A549 (cell line): ENCODE measurements at regions not wholly inside any gene's neighbourhood (a gene's known extent, or its start where the extent isn't known, plus 50 kb on each side); places are given as distances from the start of the nearest gene placed in this dataset.

Experiments
- ATAC-seq, 2 experiments: fragments of 200-7000 bp in 1 of 2; fragments of >200 bp in 1 of 2; cut with Nextera tagmentation in 1 of 2; cut with Tn5 transposase in 1 of 2; 3 replicates each; pipeline versions ENCODE4 v1.8.0 to v1.9.1; 2018 to 2020; ENCODE audit warnings: mild to moderate bottlenecking in 1 of 2, moderate library complexity in 1 of 2
- CTCF ChIA-PET: fragments of 300-600 bp; sonication (Branson Sonifier 250); formaldehyde crosslinking; extraction: SDS; loops from one replicate; lab custom pipeline; 2021; ENCODE audit warnings: antibody characterized with exemption, inconsistent platforms; lab: Yijun Ruan, JAX
- POLR2A ChIA-PET: fragments of 350-600 bp; formaldehyde crosslinking; extraction: SDS; loops from one replicate; lab custom pipeline; 2021; ENCODE audit warnings: antibody characterized with exemption, inconsistent platforms; lab: Yijun Ruan, JAX
- DNase-seq, 2 experiments: peaks; one replicate each; pipeline versions ENCODE4 v3.0.0 to v3.0.0-alpha.2; 2011 to 2016; ENCODE audit warnings: low read depth in 1 of 2, low spot score in 1 of 2
- FAIRE-seq: peaks from 2 replicates; lab custom pipeline; 2011; peaks lifted over from hg19 to GRCh38; lab: Jason Lieb, UNC
- H3K27ac ChIP-seq, 2 experiments: fragments of >200 bp; sonication (Bioruptor Twin); formaldehyde crosslinking; 3 replicates each; pipeline ENCODE4 v1.5.1; 2016 to 2017
- H3K4me1 ChIP-seq: fragments of >200 bp; sonication (Bioruptor Twin); formaldehyde crosslinking; 3 replicates; pipeline ENCODE4 v1.6.1; 2016
- H3K4me2 ChIP-seq: fragments of >200 bp; sonication (Bioruptor Twin); formaldehyde crosslinking; 3 replicates; pipeline ENCODE4 v1.6.1; 2016
- H3K4me3 ChIP-seq: fragments of >200 bp; sonication (Bioruptor Twin); formaldehyde crosslinking; 3 replicates; pipeline ENCODE4 v1.5.1; 2016
- H3K9me3 ChIP-seq: fragments of >200 bp; sonication (Bioruptor Twin); formaldehyde crosslinking; 3 replicates; pipeline ENCODE4 v1.6.1; 2016
- CBX8 ChIP-seq: fragments of 200-600 bp; sonication (generic); IDR thresholded peaks from 2 replicates; pipeline ENCODE4 v1.6.1; 2016
- EHMT2 ChIP-seq: fragments of 200-600 bp; sonication (generic); IDR thresholded peaks from 2 replicates; pipeline ENCODE4 v1.6.1; 2016; ENCODE audit warnings: antibody characterized with exemption, low read depth, mild to moderate bottlenecking, moderate library complexity
- EP300 ChIP-seq, 2 experiments: fragments of >200 bp; sonication (Bioruptor Twin); formaldehyde crosslinking; IDR thresholded peaks; 2 replicates in 1 of 2; 3 replicates in 1 of 2; pipeline ENCODE4 v1.6.1; 2016 to 2017
- ESRRA ChIP-seq: fragments of 150-350 bp; IDR thresholded peaks from 2 replicates; pipeline ENCODE4 v1.6.1; 2014; ENCODE audit warnings: mild to moderate bottlenecking, low read length, borderline replicate concordance
- FOSL2 ChIP-seq, 2 experiments: fragments of 450-650 bp in 1 of 2; fragments of >200 bp in 1 of 2; sonication (Bioruptor Twin) in 1 of 2; formaldehyde crosslinking; IDR thresholded peaks; 2 replicates each; pipeline versions ENCODE4 v1.5.0 to v1.6.1; 2016 to 2020; ENCODE audit warnings: mild to moderate bottlenecking in 1 of 2, moderate library complexity in 1 of 2
- GATA3 ChIP-seq: IDR thresholded peaks from 2 replicates; pipeline ENCODE4 v1.6.1; 2012; ENCODE audit warnings: borderline replicate concordance
- HES2 ChIP-seq: fragments of >200 bp; sonication (Bioruptor Twin); formaldehyde crosslinking; IDR thresholded peaks from 2 replicates; pipeline ENCODE4 v1.6.1; 2016
- HOXA7 ChIP-seq: fragments of 250-450 bp; sonication (Bioruptor Pico); IDR thresholded peaks from 2 replicates; pipeline ENCODE4 v1.5.0; 2020; ENCODE audit warnings: mild to moderate bottlenecking, moderate library complexity
- HOXB13 ChIP-seq: fragments of 250-450 bp; sonication (Bioruptor Pico); IDR thresholded peaks from 2 replicates; pipeline ENCODE4 v1.5.0; 2020; ENCODE audit warnings: low read depth, mild to moderate bottlenecking, moderate library complexity
- HOXB5 ChIP-seq: fragments of 250-450 bp; sonication (Bioruptor Pico); IDR thresholded peaks from 2 replicates; pipeline ENCODE4 v1.5.0; 2020; ENCODE audit warnings: mild to moderate bottlenecking, moderate library complexity
- JUN ChIP-seq, 2 experiments: fragments of >200 bp; sonication (Bioruptor Twin); formaldehyde crosslinking; IDR thresholded peaks; 2 replicates in 1 of 2; 3 replicates in 1 of 2; pipeline ENCODE4 v1.6.1; 2016 to 2017
- JUNB ChIP-seq: fragments of >200 bp; sonication (Bioruptor Twin); formaldehyde crosslinking; IDR thresholded peaks from 2 replicates; pipeline ENCODE4 v1.6.1; 2016
- KDM5A ChIP-seq: fragments of 200-600 bp; sonication (generic); IDR thresholded peaks from 2 replicates; pipeline ENCODE4 v1.6.1; 2016; ENCODE audit warnings: antibody characterized with exemption, mild to moderate bottlenecking
- RCOR1 ChIP-seq: fragments of 150-350 bp; IDR thresholded peaks from 2 replicates; pipeline ENCODE4 v1.6.1; 2014; ENCODE audit warnings: antibody characterized with exemption, low read length, low read depth
- REST ChIP-seq: fragments of 200-600 bp; sonication (generic); IDR thresholded peaks from 2 replicates; pipeline ENCODE4 v1.6.1; 2016; ENCODE audit warnings: antibody characterized with exemption, mild to moderate bottlenecking, moderate library complexity
- RNF2 ChIP-seq: fragments of 200-600 bp; sonication (generic); IDR thresholded peaks from 2 replicates; pipeline ENCODE4 v1.6.1; 2016; ENCODE audit warnings: low read depth, mild to moderate bottlenecking, antibody characterized with exemption, moderate library complexity, borderline replicate concordance
- SREBF2 ChIP-seq: fragments of 450-650 bp; IDR thresholded peaks from 2 replicates; pipeline ENCODE4 v1.6.1; 2014; ENCODE audit warnings: mild to moderate bottlenecking, moderate library complexity
- TFCP2L1 ChIP-seq: fragments of 250-450 bp; sonication (Bioruptor Pico); IDR thresholded peaks from 2 replicates; pipeline ENCODE4 v1.5.0; 2021; ENCODE audit warnings: mild to moderate bottlenecking
- USF2 ChIP-seq: fragments of 450-650 bp; IDR thresholded peaks from 2 replicates; pipeline ENCODE4 v1.6.1; 2014; ENCODE audit warnings: antibody characterized with exemption
- ZSCAN20 ChIP-seq: fragments of 250-450 bp; sonication (Bioruptor Pico); IDR thresholded peaks from 2 replicates; pipeline ENCODE4 v1.8.0; 2022; ENCODE audit warnings: mild to moderate bottlenecking, moderate library complexity
- WGBS: methylation state at CpG from one replicate; pipeline ENCODE4 v1.1.6; 2017; ENCODE audit errors: missing lambda C conversion rate; 5-methylcytosine and 5-hydroxymethylcytosine counted together

GRCh38 chr7:46247664-46248063 lies 326.6 kb upstream of the IGFBP3 start:
- no peak overlapping the region for H3K4me3 ChIP-seq
- no peaks in the 10 kb centered on the region for H3K9me3 ChIP-seq
- TF ChIP-seq USF2 (no peak), FOSL2 (IDR thresholded peaks at IDR 0.05) (no peak), FOSL2 (CRISPR knock-in tag; IDR thresholded peaks at IDR 0.05) (no peak), RCOR1 (no peak), TFCP2L1 (CRISPR knock-in tag) (no peak), HOXB5 (CRISPR knock-in tag) (no peak), CBX8 (no peak), EHMT2 (no peak), KDM5A (no peak), JUN (IDR thresholded peaks at IDR 0.05) (no peak), REST (no peak)
- peaks cover 6% of the 10 kb centered on the region; the same call in 1 of the 3 replicates for H3K4me1 ChIP-seq
- FAIRE-seq, result no peak
- peak overlapping the region in 1 of 2 experiments; percentile 3; a peak in 1 of 6 replicates for H3K27ac ChIP-seq
- no peak overlapping the region for H3K4me2 ChIP-seq
- ChIA-PET POLR2A (no interaction called here), CTCF (no interaction called here)
- ATAC-seq, result no peak
- WGBS, result 81% methylated on average over 1 of the region's 1 CpG
- DNase-seq, result no peak

GRCh38 chr7:46245586-46246111 lies 324.6 kb upstream of the IGFBP3 start:
- Histone ChIP-seq H3K4me2 (no peak overlapping the region), H3K4me1 (peaks cover 6% of the 10 kb centered on the region; the same call in 1 of the 3 replicates), H3K4me3 (no peak overlapping the region), H3K27ac (no peak overlapping the region)
- DNase-seq (no peak), ATAC-seq (no peak)
- TF ChIP-seq RNF2, result no peak
- TF ChIP-seq EHMT2, result no peak
- TF ChIP-seq GATA3, result no peak
- TF ChIP-seq HOXA7 (CRISPR knock-in tag), result no peak
- no peak for TF ChIP-seq KDM5A
- no peak for TF ChIP-seq ESRRA
- no peak for TF ChIP-seq SREBF2
- TF ChIP-seq EP300 (IDR thresholded peaks at IDR 0.05), result no peak
- no peak for TF ChIP-seq ZSCAN20 (CRISPR knock-in tag)
- no peak for TF ChIP-seq JUNB
- no peak for TF ChIP-seq HOXB13 (CRISPR knock-in tag)
- TF ChIP-seq, all 56 proteins: peak for 0
- ChIA-PET POLR2A (no interaction called here), CTCF (interaction anchor here (0.8 to 1.2 kb wide), 2 partner anchors 113 to 323 kb away, joined by 3 to 5 read pairs; no protein-coding TSS in a partner anchor)
- no peak for FAIRE-seq
- WGBS, result 84% methylated on average over 4 of the region's 4 CpGs
- no peaks in the 10 kb centered on the region for H3K9me3 ChIP-seq

- POLR2A ChIA-PET, result no interaction called here
- ATAC-seq, result no peak
- Histone ChIP-seq H3K4me1 (peaks cover 6% of the 10 kb centered on the region; the same call in 1 of the 3 replicates), H3K27ac (no peak overlapping the region), H3K4me3 (no peak overlapping the region), H3K4me2 (no peak overlapping the region), H3K9me3 (no peaks in the 10 kb centered on the region)
- 85% methylated on average over 2 of the region's 2 CpGs for WGBS
- no peak for DNase-seq
- CTCF ChIA-PET, result no interaction called here
- TF ChIP-seq SREBF2, result no peak
- no peak for TF ChIP-seq HES2
- TF ChIP-seq FOSL2 (IDR thresholded peaks at IDR 0.05), result no peak
- TF ChIP-seq FOSL2 (CRISPR knock-in tag; IDR thresholded peaks at IDR 0.05), result 0 out of 2 replicates have a peak, but pooled peaks have one; percentile 10
- TF ChIP-seq GATA3, result no peak
- no peak for FAIRE-seq
Measured at GRCh38 chr7:46244757-46245156, 323.7 kb upstream of the IGFBP3 start.
